ENCODE measurements at regions not wholly inside any gene's neighbourhood (a gene's known extent, or its start where the extent isn't known, plus 50 kb on each side); places are given as distances from the start of the nearest gene placed in this dataset.
"Not testable (repeated sequence)": the region's sequence is repeated elsewhere in the genome, so short reads cannot be mapped to it uniquely, and the experiment has no call there.

GRCh38 chr6:126988125-126988524, 130.3 kb upstream of the RSPO3 start:
- not testable (repeated sequence) for TF ChIP-seq CTCF (IDR thresholded peaks at IDR 0.05; ENCODE audit: low read length); EZH2phosphoT487 (IDR thresholded peaks at IDR 0.05; ENCODE audit: low read length); EZH2 (optimal IDR thresholded peaks at IDR 0.05; ENCODE audit: low read depth, low read length)
